ENCODE measurements at regions not wholly inside any gene's neighbourhood (a gene's known extent, or its start where the extent isn't known, plus 50 kb on each side); places are given as distances from the start of the nearest gene placed in this dataset.

DNA sequence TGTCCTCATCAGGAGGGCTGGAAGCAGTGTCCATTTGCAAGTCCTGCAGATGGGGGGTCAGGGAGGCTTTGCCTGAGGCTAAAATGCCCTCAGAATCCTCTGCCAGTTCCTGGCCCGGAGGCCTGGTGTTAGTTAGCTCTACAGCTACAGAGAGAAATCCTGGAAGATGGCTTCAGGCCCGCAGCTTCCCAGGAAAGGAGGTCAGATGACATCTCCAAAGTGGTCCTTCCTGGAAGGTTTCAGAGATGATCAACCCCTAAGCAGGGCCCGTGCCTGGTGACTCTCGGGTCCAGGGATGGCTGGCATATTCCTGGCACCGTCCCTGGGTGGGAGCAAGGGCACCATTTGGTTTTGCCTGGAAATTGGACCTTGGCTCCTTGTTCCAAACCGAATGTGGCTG is 959.1 kb downstream of the BRD1 start (continued):
- TF ChIP-seq, protein P1, sequence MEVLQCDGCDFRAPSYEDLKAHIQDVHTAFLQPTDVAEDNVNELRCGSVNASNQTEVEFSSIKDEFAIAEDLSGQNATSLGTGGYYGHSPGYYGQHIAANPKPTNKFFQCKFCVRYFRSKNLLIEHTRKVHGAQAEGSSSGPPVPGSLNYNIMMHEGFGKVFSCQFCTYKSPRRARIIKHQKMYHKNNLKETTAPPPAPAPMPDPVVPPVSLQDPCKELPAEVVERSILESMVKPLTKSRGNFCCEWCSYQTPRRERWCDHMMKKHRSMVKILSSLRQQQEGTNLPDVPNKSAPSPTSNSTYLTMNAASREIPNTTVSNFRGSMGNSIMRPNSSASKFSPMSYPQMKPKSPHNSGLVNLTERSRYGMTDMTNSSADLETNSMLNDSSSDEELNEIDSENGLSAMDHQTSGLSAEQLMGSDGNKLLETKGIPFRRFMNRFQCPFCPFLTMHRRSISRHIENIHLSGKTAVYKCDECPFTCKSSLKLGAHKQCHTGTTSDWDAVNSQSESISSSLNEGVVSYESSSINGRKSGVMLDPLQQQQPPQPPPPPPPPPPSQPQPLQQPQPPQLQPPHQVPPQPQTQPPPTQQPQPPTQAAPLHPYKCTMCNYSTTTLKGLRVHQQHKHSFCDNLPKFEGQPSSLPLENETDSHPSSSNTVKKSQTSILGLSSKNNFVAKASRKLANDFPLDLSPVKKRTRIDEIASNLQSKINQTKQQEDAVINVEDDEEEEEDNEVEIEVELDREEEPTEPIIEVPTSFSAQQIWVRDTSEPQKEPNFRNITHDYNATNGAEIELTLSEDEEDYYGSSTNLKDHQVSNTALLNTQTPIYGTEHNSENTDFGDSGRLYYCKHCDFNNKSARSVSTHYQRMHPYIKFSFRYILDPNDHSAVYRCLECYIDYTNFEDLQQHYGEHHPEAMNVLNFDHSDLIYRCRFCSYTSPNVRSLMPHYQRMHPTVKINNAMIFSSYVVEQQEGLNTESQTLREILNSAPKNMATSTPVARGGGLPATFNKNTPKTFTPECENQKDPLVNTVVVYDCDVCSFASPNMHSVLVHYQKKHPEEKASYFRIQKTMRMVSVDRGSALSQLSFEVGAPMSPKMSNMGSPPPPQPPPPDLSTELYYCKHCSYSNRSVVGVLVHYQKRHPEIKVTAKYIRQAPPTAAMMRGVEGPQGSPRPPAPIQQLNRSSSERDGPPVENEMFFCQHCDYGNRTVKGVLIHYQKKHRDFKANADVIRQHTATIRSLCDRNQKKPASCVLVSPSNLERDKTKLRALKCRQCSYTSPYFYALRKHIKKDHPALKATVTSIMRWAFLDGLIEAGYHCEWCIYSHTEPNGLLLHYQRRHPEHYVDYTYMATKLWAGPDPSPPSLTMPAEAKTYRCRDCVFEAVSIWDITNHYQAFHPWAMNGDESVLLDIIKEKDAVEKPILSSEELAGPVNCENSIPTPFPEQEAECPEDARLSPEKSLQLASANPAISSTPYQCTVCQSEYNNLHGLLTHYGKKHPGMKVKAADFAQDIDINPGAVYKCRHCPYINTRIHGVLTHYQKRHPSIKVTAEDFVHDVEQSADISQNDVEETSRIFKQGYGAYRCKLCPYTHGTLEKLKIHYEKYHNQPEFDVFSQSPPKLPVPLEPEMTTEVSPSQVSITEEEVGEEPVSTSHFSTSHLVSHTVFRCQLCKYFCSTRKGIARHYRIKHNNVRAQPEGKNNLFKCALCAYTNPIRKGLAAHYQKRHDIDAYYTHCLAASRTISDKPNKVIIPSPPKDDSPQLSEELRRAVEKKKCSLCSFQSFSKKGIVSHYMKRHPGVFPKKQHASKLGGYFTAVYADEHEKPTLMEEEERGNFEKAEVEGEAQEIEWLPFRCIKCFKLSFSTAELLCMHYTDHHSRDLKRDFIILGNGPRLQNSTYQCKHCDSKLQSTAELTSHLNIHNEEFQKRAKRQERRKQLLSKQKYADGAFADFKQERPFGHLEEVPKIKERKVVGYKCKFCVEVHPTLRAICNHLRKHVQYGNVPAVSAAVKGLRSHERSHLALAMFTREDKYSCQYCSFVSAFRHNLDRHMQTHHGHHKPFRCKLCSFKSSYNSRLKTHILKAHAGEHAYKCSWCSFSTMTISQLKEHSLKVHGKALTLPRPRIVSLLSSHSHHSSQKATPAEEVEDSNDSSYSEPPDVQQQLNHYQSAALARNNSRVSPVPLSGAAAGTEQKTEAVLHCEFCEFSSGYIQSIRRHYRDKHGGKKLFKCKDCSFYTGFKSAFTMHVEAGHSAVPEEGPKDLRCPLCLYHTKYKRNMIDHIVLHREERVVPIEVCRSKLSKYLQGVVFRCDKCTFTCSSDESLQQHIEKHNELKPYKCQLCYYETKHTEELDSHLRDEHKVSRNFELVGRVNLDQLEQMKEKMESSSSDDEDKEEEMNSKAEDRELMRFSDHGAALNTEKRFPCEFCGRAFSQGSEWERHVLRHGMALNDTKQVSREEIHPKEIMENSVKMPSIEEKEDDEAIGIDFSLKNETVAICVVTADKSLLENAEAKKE (CRISPR knock-in tag; IDR thresholded peaks at IDR 0.05): no peak
- TF ChIP-seq, protein P2, sequence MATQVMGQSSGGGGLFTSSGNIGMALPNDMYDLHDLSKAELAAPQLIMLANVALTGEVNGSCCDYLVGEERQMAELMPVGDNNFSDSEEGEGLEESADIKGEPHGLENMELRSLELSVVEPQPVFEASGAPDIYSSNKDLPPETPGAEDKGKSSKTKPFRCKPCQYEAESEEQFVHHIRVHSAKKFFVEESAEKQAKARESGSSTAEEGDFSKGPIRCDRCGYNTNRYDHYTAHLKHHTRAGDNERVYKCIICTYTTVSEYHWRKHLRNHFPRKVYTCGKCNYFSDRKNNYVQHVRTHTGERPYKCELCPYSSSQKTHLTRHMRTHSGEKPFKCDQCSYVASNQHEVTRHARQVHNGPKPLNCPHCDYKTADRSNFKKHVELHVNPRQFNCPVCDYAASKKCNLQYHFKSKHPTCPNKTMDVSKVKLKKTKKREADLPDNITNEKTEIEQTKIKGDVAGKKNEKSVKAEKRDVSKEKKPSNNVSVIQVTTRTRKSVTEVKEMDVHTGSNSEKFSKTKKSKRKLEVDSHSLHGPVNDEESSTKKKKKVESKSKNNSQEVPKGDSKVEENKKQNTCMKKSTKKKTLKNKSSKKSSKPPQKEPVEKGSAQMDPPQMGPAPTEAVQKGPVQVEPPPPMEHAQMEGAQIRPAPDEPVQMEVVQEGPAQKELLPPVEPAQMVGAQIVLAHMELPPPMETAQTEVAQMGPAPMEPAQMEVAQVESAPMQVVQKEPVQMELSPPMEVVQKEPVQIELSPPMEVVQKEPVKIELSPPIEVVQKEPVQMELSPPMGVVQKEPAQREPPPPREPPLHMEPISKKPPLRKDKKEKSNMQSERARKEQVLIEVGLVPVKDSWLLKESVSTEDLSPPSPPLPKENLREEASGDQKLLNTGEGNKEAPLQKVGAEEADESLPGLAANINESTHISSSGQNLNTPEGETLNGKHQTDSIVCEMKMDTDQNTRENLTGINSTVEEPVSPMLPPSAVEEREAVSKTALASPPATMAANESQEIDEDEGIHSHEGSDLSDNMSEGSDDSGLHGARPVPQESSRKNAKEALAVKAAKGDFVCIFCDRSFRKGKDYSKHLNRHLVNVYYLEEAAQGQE (IDR thresholded peaks at IDR 0.05; ENCODE audit: unreplicated experiment): no peak
- TF ChIP-seq POLR2AphosphoS5 (IDR thresholded peaks at IDR 0.05; ENCODE audit: low read depth) (no peak), NANOG (IDR thresholded peaks at IDR 0.05; ENCODE audit: borderline replicate concordance) (no peak)

DNA sequence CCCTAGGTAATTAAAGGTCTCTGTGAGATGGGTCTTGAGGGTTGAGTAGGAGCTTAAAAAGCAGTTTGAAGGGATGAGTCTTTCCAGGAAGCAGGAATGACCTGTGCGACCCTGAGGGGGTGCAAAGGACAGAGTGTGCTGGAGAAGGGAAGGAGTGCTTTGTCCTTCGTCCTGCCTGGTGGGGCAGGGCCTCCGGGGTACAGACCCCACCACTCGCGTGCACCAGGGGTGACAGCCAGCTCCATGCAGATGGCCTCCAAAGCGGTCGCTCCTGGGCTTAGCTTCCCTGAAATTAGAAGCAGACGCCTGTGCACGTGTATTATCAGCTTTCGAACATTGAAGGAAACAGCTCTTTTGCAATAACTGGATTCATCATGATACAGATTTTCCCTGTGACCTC is 959.8 kb downstream of the BRD1 start:
- Mint-ChIP-seq H3K27me3 (ENCODE audit: insufficient read depth, low read depth, poor library complexity) (peaks cover 3% of the 10 kb centered on the region), H3K4me3 (no peak overlapping the region), H3K4me1 (peaks cover 8% of the 10 kb centered on the region), H3K9me3 (peaks cover 5% of the 10 kb centered on the region; the same call in 2 of the 3 replicates), H3K27ac (no peak overlapping the region), H3K36me3 (ENCODE audit: low read depth) (no peaks in the 10 kb centered on the region)
- DNase-seq (ENCODE audit: low spot score): no peak
- H3K27me3 ChIP-seq (ENCODE audit: insufficient read depth): no peaks in the 10 kb centered on the region
- no peaks in the 10 kb centered on the region for H3K79me2 ChIP-seq (replicated peaks; ENCODE audit: insufficient read depth)
- ATAC-seq: no peak
- H3K4me1 ChIP-seq (ENCODE audit: insufficient read depth): no peaks in the 10 kb centered on the region
- no peaks in the 10 kb centered on the region for H3F3A ChIP-seq (replicated peaks; ENCODE audit: low read depth)
- no peak overlapping the region for H3K4me3 ChIP-seq
- no peaks in the 10 kb centered on the region for H4K20me1 ChIP-seq (replicated peaks; ENCODE audit: insufficient read depth)
- no peak overlapping the region for H3K4me2 ChIP-seq
- no peak overlapping the region for H3K27ac ChIP-seq (ENCODE audit: low read depth)
- no peaks in the 10 kb centered on the region for H3K36me3 ChIP-seq (ENCODE audit: insufficient read depth)
- H2AFZ ChIP-seq: no peak overlapping the region
- no peaks in the 10 kb centered on the region for H3K9me2 ChIP-seq (ENCODE audit: insufficient read depth)
- TF ChIP-seq JUNB (IDR thresholded peaks at IDR 0.05; ENCODE audit: unreplicated experiment): no peak
- no peak for TF ChIP-seq CREB1 (CRISPR knock-in tag; IDR thresholded peaks at IDR 0.05; ENCODE audit: low read depth)
- TF ChIP-seq POLR2AphosphoS5 (IDR thresholded peaks at IDR 0.05; ENCODE audit: low read depth): no peak
- TF ChIP-seq ZNF331 (CRISPR knock-in tag; IDR thresholded peaks at IDR 0.05; ENCODE audit: low read depth): no peak
- no peak for TF ChIP-seq NANOG (IDR thresholded peaks at IDR 0.05; ENCODE audit: borderline replicate concordance)
- TF ChIP-seq, protein P3, sequence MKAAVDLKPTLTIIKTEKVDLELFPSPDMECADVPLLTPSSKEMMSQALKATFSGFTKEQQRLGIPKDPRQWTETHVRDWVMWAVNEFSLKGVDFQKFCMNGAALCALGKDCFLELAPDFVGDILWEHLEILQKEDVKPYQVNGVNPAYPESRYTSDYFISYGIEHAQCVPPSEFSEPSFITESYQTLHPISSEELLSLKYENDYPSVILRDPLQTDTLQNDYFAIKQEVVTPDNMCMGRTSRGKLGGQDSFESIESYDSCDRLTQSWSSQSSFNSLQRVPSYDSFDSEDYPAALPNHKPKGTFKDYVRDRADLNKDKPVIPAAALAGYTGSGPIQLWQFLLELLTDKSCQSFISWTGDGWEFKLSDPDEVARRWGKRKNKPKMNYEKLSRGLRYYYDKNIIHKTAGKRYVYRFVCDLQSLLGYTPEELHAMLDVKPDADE (IDR thresholded peaks at IDR 0.05): no peak
- TF ChIP-seq EZH2phosphoT487 (IDR thresholded peaks at IDR 0.05; ENCODE audit: unreplicated experiment): no peak
- TF ChIP-seq, protein P2 (IDR thresholded peaks at IDR 0.05; ENCODE audit: unreplicated experiment): no peak

Data from GM23338 (cell line).